Keratinocyte (primary cell): ENCODE measurements at regions not wholly inside any gene's neighbourhood (a gene's known extent, or its start where the extent isn't known, plus 50 kb on each side); places are given as distances from the start of the nearest gene placed in this dataset.

Experiments
- DNase-seq: peaks from one replicate; pipeline ENCODE4 v3.0.0-alpha.2; 2011; ENCODE audit warnings: low read depth, missing footprints, low spot score
- FAIRE-seq: peaks from 2 replicates; lab custom pipeline; 2011; peaks lifted over from hg19 to GRCh38; lab: Jason Lieb, UNC
- H2AFZ ChIP-seq: 2 replicates; pipeline ENCODE4 v1.6.0; 2012; ENCODE audit warnings: low read length, control low read depth, inconsistent platforms; ENCODE audit not compliant: control insufficient read depth
- H3K27ac ChIP-seq: 2 replicates; pipeline ENCODE4 v1.5.1; 2011; ENCODE audit warnings: low read length; ENCODE audit not compliant: control insufficient read depth, insufficient read depth
- H3K27me3 ChIP-seq: 3 replicates; pipeline ENCODE4 v1.6.0; 2011; ENCODE audit warnings: low read length; ENCODE audit not compliant: control insufficient read depth, insufficient read depth; ENCODE audit errors: extremely low read depth
- H3K36me3 ChIP-seq, 2 experiments: 2 replicates in 1 of 2; 3 replicates in 1 of 2; pipeline ENCODE4 v1.5.1; 2011; ENCODE audit warnings: low read length in 2 of 2, mild to moderate bottlenecking in 1 of 2; ENCODE audit not compliant: control insufficient read depth in 2 of 2, insufficient read depth in 2 of 2; ENCODE audit errors: extremely low read depth in 1 of 2
- H3K4me1 ChIP-seq: 3 replicates; pipeline ENCODE4 v1.5.1; 2011; ENCODE audit warnings: low read length; ENCODE audit not compliant: control insufficient read depth, insufficient read depth; ENCODE audit errors: extremely low read depth
- H3K4me2 ChIP-seq: 3 replicates; pipeline ENCODE4 v1.6.0; 2011; ENCODE audit warnings: low read depth, low read length; ENCODE audit not compliant: control insufficient read depth, insufficient read depth; ENCODE audit errors: extremely low read depth
- H3K4me3 ChIP-seq, 3 experiments: fragments of 200-600 bp in 1 of 3; sonication (generic) in 1 of 3; 2 replicates in 2 of 3; 3 replicates in 1 of 3; pipeline ENCODE4 v1.5.1; 2011 to 2016; ENCODE audit warnings: low read length in 3 of 3, mild to moderate bottlenecking in 3 of 3, control low read depth in 2 of 3, inconsistent platforms in 1 of 3, low read depth in 1 of 3, mixed read lengths in 1 of 3, mixed run types in 1 of 3, moderate library complexity in 1 of 3; ENCODE audit not compliant: control insufficient read depth in 2 of 3, insufficient read depth in 2 of 3; ENCODE audit errors: extremely low read depth in 1 of 3
- H3K79me2 ChIP-seq: 2 replicates; pipeline ENCODE4 v1.6.0; 2012; ENCODE audit warnings: low read length; ENCODE audit not compliant: control insufficient read depth, insufficient read depth
- H3K9ac ChIP-seq: 3 replicates; pipeline ENCODE4 v1.6.0; 2011; ENCODE audit warnings: low read length; ENCODE audit not compliant: control insufficient read depth, insufficient read depth; ENCODE audit errors: extremely low read depth
- H3K9me1 ChIP-seq: 3 replicates; pipeline ENCODE4 v1.6.0; 2011; ENCODE audit warnings: low read length; ENCODE audit not compliant: control insufficient read depth, insufficient read depth; ENCODE audit errors: extremely low read depth
- H3K9me3 ChIP-seq: 2 replicates; pipeline ENCODE4 v1.5.1; 2012; ENCODE audit warnings: low read depth, low read length; ENCODE audit not compliant: control insufficient read depth
- H4K20me1 ChIP-seq: 3 replicates; pipeline ENCODE4 v1.6.0; 2011; ENCODE audit warnings: low read length; ENCODE audit not compliant: control insufficient read depth, insufficient read depth; ENCODE audit errors: extremely low read depth
- CTCF ChIP-seq, 3 experiments: IDR thresholded peaks in 1 of 3; conservative IDR thresholded peaks in 1 of 3; optimal IDR thresholded peaks in 1 of 3; 2 replicates in 2 of 3; 3 replicates in 1 of 3; pipeline versions ENCODE3 to v1.5.1; 2011; ENCODE audit warnings: low read length in 3 of 3, mild to moderate bottlenecking in 3 of 3, moderate library complexity in 2 of 3, control low read depth in 1 of 3, inconsistent platforms in 1 of 3; ENCODE audit not compliant: insufficient read depth in 2 of 3; ENCODE audit errors: extremely low read depth in 1 of 3
- EZH2 ChIP-seq: IDR thresholded peaks from one replicate; pipeline ENCODE4 v1.6.1; 2012; ENCODE audit warnings: inconsistent platforms, mild to moderate bottlenecking, low read length, moderate library complexity
- dilution Hi-C: fragments of 300-500 bp; cut with MboI; formaldehyde crosslinking; loops from one replicate; pipeline ENCODE4 v1.7.0; 2020; ENCODE audit warnings: low sequenced_read_pairs; ENCODE audit not compliant: extremely low pct_ligation_motif_present

DNA sequence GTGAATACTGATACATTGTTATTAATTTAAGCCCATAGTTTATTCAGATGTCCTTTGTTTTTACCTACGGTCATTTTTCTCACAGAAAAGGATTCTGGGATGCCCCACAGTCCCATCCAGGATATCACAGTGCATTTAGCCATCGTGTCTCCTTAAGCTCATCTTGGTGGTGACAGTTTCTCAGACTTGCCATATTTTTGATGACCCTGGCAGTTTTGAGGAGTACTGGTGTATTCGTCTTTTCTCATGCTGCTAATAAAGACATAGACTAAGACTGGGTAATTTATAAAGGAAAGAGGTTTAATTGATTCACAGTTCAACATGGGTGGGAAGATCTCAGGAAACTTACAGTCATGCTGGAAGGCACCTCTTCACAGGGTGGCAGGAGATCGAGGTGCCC, 295.9 kb upstream of the CDH4 start:
- H2AFZ ChIP-seq: no peak overlapping the region
- no peak overlapping the region for H3K4me3 ChIP-seq
- H3K27ac ChIP-seq: no peak overlapping the region
- no peaks in the 10 kb centered on the region for H4K20me1 ChIP-seq
- DNase-seq (no peak), FAIRE-seq (no peak)
- no peak overlapping the region for H3K9ac ChIP-seq
- H3K9me1 ChIP-seq: no peaks in the 10 kb centered on the region
- H3K36me3 ChIP-seq: no peaks in the 10 kb centered on the region
- dilution Hi-C loops: no loop called here
- H3K4me1 ChIP-seq: no peaks in the 10 kb centered on the region
- no peaks in the 10 kb centered on the region for H3K9me3 ChIP-seq
- H3K79me2 ChIP-seq: no peaks in the 10 kb centered on the region
- peaks cover 9% of the 10 kb centered on the region for H3K27me3 ChIP-seq
- H3K4me2 ChIP-seq: no peak overlapping the region
- no peak for TF ChIP-seq EZH2
- no peak for TF ChIP-seq CTCF (optimal IDR thresholded peaks at IDR 0.05 in 1 of 3, IDR thresholded peaks at IDR 0.05 in 1 of 3, conservative IDR thresholded peaks at IDR 0.05 in 1 of 3; ENCODE audit: extremely low read depth in 1 of 3, insufficient read depth in 2 of 3, low read length in 3 of 3)

DNA sequence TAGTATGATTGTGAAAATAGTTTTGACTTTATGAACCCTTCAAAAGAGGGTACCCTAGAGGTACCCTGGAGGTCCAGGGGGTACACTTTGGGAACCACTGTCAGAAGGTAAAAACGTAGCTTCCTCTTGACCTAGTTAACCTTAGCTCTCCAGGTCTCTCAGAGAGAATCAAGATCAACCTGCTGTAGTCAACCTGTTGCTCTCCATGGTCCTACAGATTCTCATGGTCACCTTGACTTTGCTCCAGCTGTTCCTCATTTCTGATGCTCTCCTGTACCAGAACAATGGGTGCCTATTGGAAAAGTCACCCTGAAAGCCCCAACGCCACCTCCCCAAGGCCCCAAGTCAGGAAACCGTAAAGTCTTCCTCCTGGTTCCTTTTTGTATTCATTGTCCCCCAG, 294.4 kb upstream of the CDH4 start:
- Histone ChIP-seq H4K20me1 (no peaks in the 10 kb centered on the region), H3K27ac (no peak overlapping the region), H3K4me3 (no peak overlapping the region), H3K9me1 (no peaks in the 10 kb centered on the region), H2AFZ (no peak overlapping the region), H3K27me3 (peaks cover 6% of the 10 kb centered on the region), H3K36me3 (no peaks in the 10 kb centered on the region), H3K9ac (no peak overlapping the region), H3K4me2 (no peak overlapping the region), H3K9me3 (no peaks in the 10 kb centered on the region), H3K4me1 (no peaks in the 10 kb centered on the region), H3K79me2 (no peaks in the 10 kb centered on the region)
- no peak for FAIRE-seq
- dilution Hi-C loops: no loop called here
- TF ChIP-seq EZH2 (no peak), CTCF (optimal IDR thresholded peaks at IDR 0.05 in 1 of 3, IDR thresholded peaks at IDR 0.05 in 1 of 3, conservative IDR thresholded peaks at IDR 0.05 in 1 of 3; ENCODE audit: extremely low read depth in 1 of 3, insufficient read depth in 2 of 3, low read length in 3 of 3) (no peak)
- DNase-seq: no peak
